Panc1 (cell line): ENCODE measurements at regions not wholly inside any gene's neighbourhood (a gene's known extent, or its start where the extent isn't known, plus 50 kb on each side); places are given as distances from the start of the nearest gene placed in this dataset.

Experiments
- ATAC-seq: fragments of 200-7000 bp; cut with Tn5 transposase; 2 replicates; pipeline ENCODE4 v1.9.1; 2020; ENCODE audit warnings: mild to moderate bottlenecking, moderate library complexity
- BruUV-seq: library from RNA; stranded (reverse); fragments of 400-500 nt; replicated peaks from 2 replicates; lab custom pipeline; 2021; lab: Mats Ljungman, UMichigan
- CTCF ChIA-PET: fragments of 300-600 bp; sonication (Branson Sonifier 250); formaldehyde crosslinking; loops from one replicate; lab custom pipeline; 2022; ENCODE audit warnings: antibody characterized with exemption; lab: Charles Lee
- POLR2A ChIA-PET: fragments of 300-600 bp; sonication (Branson Sonifier 250); formaldehyde crosslinking; loops from one replicate; lab custom pipeline; 2022; ENCODE audit warnings: antibody characterized with exemption; lab: Charles Lee
- DNase-seq: peaks from one replicate; pipeline ENCODE4 v3.0.0-alpha.2; 2010; ENCODE audit warnings: low read depth, low spot score
- H3K27ac ChIP-seq: 2 replicates; pipeline ENCODE4 v1.5.1; 2011; ENCODE audit warnings: mild to moderate bottlenecking, low read length, inconsistent platforms
- H3K27me3 ChIP-seq: fragments of 200-500 bp; sonication (Bioruptor generic); 2 replicates; pipeline ENCODE4 v1.6.0; 2014; ENCODE audit warnings: low read length, inconsistent platforms; ENCODE audit not compliant: control insufficient read depth, insufficient read depth
- H3K36me3 ChIP-seq: fragments of 200-500 bp; sonication (Bioruptor generic); 2 replicates; pipeline ENCODE4 v1.5.1; 2014; ENCODE audit warnings: inconsistent platforms, mild to moderate bottlenecking, low read length, moderate library complexity; ENCODE audit not compliant: control insufficient read depth, insufficient read depth
- H3K4me1 ChIP-seq: 2 replicates; pipeline ENCODE4 v1.5.1; 2011; ENCODE audit warnings: inconsistent platforms, mild to moderate bottlenecking, low read length, moderate library complexity; ENCODE audit not compliant: control insufficient read depth, insufficient read depth
- H3K4me3 ChIP-seq, 2 experiments: 2 replicates each; pipeline ENCODE4 v1.5.1; 2011 to 2012; ENCODE audit warnings: low read depth in 2 of 2, low read length in 2 of 2, mild to moderate bottlenecking in 2 of 2, inconsistent platforms in 1 of 2, moderate library complexity in 1 of 2
- H3K9me3 ChIP-seq: fragments of 200-500 bp; sonication (Bioruptor generic); 2 replicates; pipeline ENCODE4 v1.5.1; 2014; ENCODE audit warnings: low read depth, mild to moderate bottlenecking, inconsistent platforms, low read length, moderate library complexity; ENCODE audit not compliant: control insufficient read depth, insufficient read depth
- POLR2AphosphoS5 ChIP-seq: IDR thresholded peaks from 2 replicates; pipeline ENCODE4 v1.6.1; 2012; ENCODE audit warnings: mild to moderate bottlenecking, low read depth, low read length, moderate library complexity
- SIN3A ChIP-seq: IDR thresholded peaks from 2 replicates; pipeline ENCODE4 v1.6.1; 2012; ENCODE audit warnings: low read depth, mild to moderate bottlenecking, low read length, moderate library complexity, borderline replicate concordance; ENCODE audit not compliant: insufficient read depth
- TCF7L2 ChIP-seq: IDR thresholded peaks from 2 replicates; pipeline ENCODE4 v1.6.1; 2011; ENCODE audit warnings: mild to moderate bottlenecking, low read depth, low read length, inconsistent platforms
- in situ Hi-C: cut with HindIII; loops from 2 replicates; pipeline ENCODE4 v1.10.0; 2016; ENCODE audit warnings: low sequenced_read_pairs, low pct_unique_long_range_greater_than_20kb
- intact Hi-C: fragments of 100-400 bp; cut with micrococcal nuclease; formaldehyde crosslinking; loops from one replicate; pipeline ENCODE4 v1.10.0; 2022; ENCODE audit not compliant: unreplicated experiment
- TF ChIP-seq, protein P1 (sequence below): fragments of 450-650 bp; IDR thresholded peaks from 2 replicates; pipeline ENCODE4 v1.5.1; 2017; ENCODE audit warnings: mild to moderate bottlenecking
- TF ChIP-seq, protein P2 (sequence below), 2 experiments: IDR thresholded peaks; 2 replicates each; pipeline ENCODE4 v1.6.1; 2011 to 2012; ENCODE audit warnings: low read depth in 2 of 2, control low read depth in 1 of 2, low read length in 1 of 2, mild to moderate bottlenecking in 1 of 2, moderate library complexity in 1 of 2; ENCODE audit not compliant: insufficient read depth in 1 of 2

DNA sequence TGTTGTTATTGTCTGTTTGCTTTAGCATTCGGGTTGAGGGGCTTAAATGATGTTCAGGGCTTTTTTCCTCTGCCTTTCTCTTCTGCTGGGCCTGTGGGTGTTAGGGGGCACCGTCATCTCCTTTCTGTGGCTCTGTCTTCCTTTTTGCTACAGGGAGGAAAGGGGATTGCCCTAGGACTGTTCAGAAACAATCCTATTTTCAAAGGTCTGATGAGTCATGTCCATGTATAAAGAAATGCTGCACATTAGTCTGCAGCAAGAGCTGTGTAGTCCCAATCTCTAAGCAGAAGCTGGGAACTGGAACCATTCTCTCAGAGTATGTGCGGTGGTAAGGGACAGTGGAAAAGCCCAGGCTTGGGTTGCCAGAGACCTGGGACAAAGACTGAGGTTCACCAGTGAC lies 462.3 kb downstream of the OMA1 start:
- no peak for TF ChIP-seq TCF7L2
- no peak for TF ChIP-seq SIN3A
- TF ChIP-seq, protein P1, sequence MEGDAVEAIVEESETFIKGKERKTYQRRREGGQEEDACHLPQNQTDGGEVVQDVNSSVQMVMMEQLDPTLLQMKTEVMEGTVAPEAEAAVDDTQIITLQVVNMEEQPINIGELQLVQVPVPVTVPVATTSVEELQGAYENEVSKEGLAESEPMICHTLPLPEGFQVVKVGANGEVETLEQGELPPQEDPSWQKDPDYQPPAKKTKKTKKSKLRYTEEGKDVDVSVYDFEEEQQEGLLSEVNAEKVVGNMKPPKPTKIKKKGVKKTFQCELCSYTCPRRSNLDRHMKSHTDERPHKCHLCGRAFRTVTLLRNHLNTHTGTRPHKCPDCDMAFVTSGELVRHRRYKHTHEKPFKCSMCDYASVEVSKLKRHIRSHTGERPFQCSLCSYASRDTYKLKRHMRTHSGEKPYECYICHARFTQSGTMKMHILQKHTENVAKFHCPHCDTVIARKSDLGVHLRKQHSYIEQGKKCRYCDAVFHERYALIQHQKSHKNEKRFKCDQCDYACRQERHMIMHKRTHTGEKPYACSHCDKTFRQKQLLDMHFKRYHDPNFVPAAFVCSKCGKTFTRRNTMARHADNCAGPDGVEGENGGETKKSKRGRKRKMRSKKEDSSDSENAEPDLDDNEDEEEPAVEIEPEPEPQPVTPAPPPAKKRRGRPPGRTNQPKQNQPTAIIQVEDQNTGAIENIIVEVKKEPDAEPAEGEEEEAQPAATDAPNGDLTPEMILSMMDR = no peak
- TF ChIP-seq, protein P2, sequence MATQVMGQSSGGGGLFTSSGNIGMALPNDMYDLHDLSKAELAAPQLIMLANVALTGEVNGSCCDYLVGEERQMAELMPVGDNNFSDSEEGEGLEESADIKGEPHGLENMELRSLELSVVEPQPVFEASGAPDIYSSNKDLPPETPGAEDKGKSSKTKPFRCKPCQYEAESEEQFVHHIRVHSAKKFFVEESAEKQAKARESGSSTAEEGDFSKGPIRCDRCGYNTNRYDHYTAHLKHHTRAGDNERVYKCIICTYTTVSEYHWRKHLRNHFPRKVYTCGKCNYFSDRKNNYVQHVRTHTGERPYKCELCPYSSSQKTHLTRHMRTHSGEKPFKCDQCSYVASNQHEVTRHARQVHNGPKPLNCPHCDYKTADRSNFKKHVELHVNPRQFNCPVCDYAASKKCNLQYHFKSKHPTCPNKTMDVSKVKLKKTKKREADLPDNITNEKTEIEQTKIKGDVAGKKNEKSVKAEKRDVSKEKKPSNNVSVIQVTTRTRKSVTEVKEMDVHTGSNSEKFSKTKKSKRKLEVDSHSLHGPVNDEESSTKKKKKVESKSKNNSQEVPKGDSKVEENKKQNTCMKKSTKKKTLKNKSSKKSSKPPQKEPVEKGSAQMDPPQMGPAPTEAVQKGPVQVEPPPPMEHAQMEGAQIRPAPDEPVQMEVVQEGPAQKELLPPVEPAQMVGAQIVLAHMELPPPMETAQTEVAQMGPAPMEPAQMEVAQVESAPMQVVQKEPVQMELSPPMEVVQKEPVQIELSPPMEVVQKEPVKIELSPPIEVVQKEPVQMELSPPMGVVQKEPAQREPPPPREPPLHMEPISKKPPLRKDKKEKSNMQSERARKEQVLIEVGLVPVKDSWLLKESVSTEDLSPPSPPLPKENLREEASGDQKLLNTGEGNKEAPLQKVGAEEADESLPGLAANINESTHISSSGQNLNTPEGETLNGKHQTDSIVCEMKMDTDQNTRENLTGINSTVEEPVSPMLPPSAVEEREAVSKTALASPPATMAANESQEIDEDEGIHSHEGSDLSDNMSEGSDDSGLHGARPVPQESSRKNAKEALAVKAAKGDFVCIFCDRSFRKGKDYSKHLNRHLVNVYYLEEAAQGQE (IDR thresholded peaks at IDR 0.05; ENCODE audit: insufficient read depth in 1 of 2, low read depth in 2 of 2, low read length in 1 of 2) = no peak
- no peak for TF ChIP-seq POLR2AphosphoS5
- Histone ChIP-seq H3K36me3 (no peaks in the 10 kb centered on the region), H3K9me3 (no peaks in the 10 kb centered on the region), H3K27ac (no peak overlapping the region), H3K4me1 (no peaks in the 10 kb centered on the region), H3K27me3 (no peaks in the 10 kb centered on the region), H3K4me3 (no peak overlapping the region)
- POLR2A ChIA-PET = no interaction called here
- intact Hi-C loops (no loop called here), in situ Hi-C loops (no loop called here)
- ATAC-seq (no peak), DNase-seq (no peak)
- no TSS peak for BruUV-seq
- CTCF ChIA-PET = no interaction called here

DNA sequence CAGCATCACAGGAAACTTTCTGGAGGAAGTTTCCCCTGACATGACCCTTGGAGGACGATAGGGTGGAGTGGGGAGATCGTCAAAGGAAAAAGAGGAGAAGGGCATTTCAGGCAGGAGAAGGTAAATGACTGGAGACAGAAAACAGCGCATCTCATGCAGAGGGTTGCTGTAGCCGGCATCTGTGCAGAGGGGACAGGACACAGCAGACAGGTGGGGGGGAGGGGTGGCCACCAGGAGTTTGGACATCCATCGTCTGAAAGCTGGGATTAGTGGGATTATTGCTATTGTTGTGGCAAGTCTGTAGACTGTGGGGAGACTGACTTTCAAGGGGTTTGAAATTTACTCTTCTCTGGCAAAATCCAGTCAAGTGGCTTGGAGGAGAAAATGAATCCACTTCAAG lies 463.9 kb downstream of the OMA1 start:
- in situ Hi-C loops (no loop called here), intact Hi-C loops (no loop called here)
- TF ChIP-seq, protein P1 = no peak
- BruUV-seq = no TSS peak
- ATAC-seq (no peak), DNase-seq (no peak)
- Histone ChIP-seq H3K4me3 (no peak overlapping the region), H3K4me1 (no peaks in the 10 kb centered on the region), H3K27ac (no peak overlapping the region), H3K36me3 (no peaks in the 10 kb centered on the region), H3K27me3 (no peaks in the 10 kb centered on the region), H3K9me3 (no peaks in the 10 kb centered on the region)
- ChIA-PET CTCF (no interaction called here), POLR2A (no interaction called here)

DNA sequence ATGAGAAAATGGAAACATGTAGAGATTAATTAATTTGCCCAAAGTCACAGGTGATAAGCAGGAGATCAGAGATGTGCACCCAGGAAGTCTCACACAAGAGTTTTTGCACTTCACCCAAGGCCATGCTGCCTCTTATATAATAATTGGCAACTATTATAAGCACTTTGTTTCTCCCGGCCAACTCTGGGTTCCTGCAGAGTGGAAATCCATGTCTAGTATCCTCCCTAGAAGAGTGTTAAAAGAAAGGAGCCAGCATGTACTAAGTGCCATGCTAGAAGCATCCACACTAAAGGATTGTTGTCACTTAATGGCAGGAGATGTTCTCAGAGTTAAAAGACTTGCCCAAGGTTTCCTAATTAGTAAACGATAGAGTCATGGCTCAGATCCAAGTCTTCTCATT lies 470.3 kb downstream of the OMA1 start:
- in situ Hi-C loops (no loop called here), intact Hi-C loops (no loop called here)
- no peak for TF ChIP-seq SIN3A
- TF ChIP-seq, protein P1 = no peak
- TF ChIP-seq TCF7L2 = no peak
- TF ChIP-seq, protein P2 (IDR thresholded peaks at IDR 0.05; ENCODE audit: insufficient read depth in 1 of 2, low read depth in 2 of 2, low read length in 1 of 2) = no peak
- TF ChIP-seq POLR2AphosphoS5 = no peak
- Histone ChIP-seq H3K4me1 (no peaks in the 10 kb centered on the region), H3K36me3 (no peaks in the 10 kb centered on the region), H3K27me3 (no peaks in the 10 kb centered on the region), H3K9me3 (no peaks in the 10 kb centered on the region), H3K4me3 (no peak overlapping the region), H3K27ac (no peak overlapping the region)
- ATAC-seq (no peak), DNase-seq (no peak)
- ChIA-PET CTCF (no interaction called here), POLR2A (no interaction called here)
- no TSS peak for BruUV-seq
